HepG2 (cell line): ENCODE measurements at regions not wholly inside any gene's neighbourhood (a gene's known extent, or its start where the extent isn't known, plus 50 kb on each side); places are given as distances from the start of the nearest gene placed in this dataset.

Source experiments
- ATAC-seq: fragments of 200-7000 bp; cut with Tn5 transposase; 3 replicates; pipeline ENCODE4 v1.9.1; 2020; ENCODE audit warnings: mild to moderate bottlenecking, moderate library complexity
- BruUV-seq: library from RNA; stranded (reverse); fragments of 400-500 nt; replicated peaks from 2 replicates; lab custom pipeline; 2021; lab: Mats Ljungman, UMichigan
- CTCF ChIA-PET: fragments of 300-600 bp; formaldehyde crosslinking; extraction: SDS; loops from one replicate; lab custom pipeline; 2021; ENCODE audit warnings: low total read pairs, inconsistent platforms, low intra/inter-chr PET ratio; lab: Yijun Ruan, JAX
- POLR2A ChIA-PET: fragments of 350-600 bp; sonication (Branson Sonifier 250); formaldehyde crosslinking; loops from one replicate; lab custom pipeline; 2020; ENCODE audit warnings: antibody characterized with exemption, inconsistent platforms; lab: Yijun Ruan, JAX
- DNase-seq: peaks from one replicate; pipeline ENCODE4 v3.0.0-alpha.2; 2015; ENCODE audit warnings: low spot score
- FAIRE-seq: peaks from 3 replicates; lab custom pipeline; 2011; peaks lifted over from hg19 to GRCh38; lab: Jason Lieb, UNC
- H2AFZ ChIP-seq: one replicate; pipeline ENCODE4 v1.6.1; 2011; ENCODE audit warnings: low read length, inconsistent platforms
- H3K27ac ChIP-seq: fragments of 300-600 bp; 3 replicates; pipeline ENCODE4 v1.8.0; 2011; ENCODE audit warnings: mixed run types, mild to moderate bottlenecking, mixed read lengths, low read length, inconsistent platforms; ENCODE audit not compliant: insufficient read depth; ENCODE audit errors: extremely low read length
- H3K27me3 ChIP-seq, 2 experiments: fragments of 200-600 bp in 1 of 2; 2 replicates in 1 of 2; 3 replicates in 1 of 2; pipeline versions ENCODE4 v1.6.0 to v1.8.0; 2011; ENCODE audit warnings: low read length in 2 of 2, mild to moderate bottlenecking in 2 of 2, moderate library complexity in 2 of 2, inconsistent platforms in 1 of 2; ENCODE audit not compliant: insufficient read depth in 2 of 2, control insufficient read depth in 1 of 2
- H3K36me3 ChIP-seq, 2 experiments: fragments of 200-600 bp in 1 of 2; replicated peaks in 1 of 2; 2 replicates in 1 of 2; 3 replicates in 1 of 2; pipeline versions ENCODE4 v1.5.1 to v1.8.0; 2011; ENCODE audit warnings: low read length in 2 of 2, inconsistent platforms in 1 of 2; ENCODE audit not compliant: insufficient read depth in 2 of 2, control insufficient read depth in 1 of 2
- H3K4me1 ChIP-seq: 2 replicates; pipeline ENCODE4 v1.5.1; 2012; ENCODE audit warnings: low read length, inconsistent platforms; ENCODE audit not compliant: insufficient read depth
- H3K4me2 ChIP-seq: 2 replicates; pipeline ENCODE4 v1.6.0; 2011; ENCODE audit warnings: low read depth, low read length, inconsistent platforms
- H3K4me3 ChIP-seq, 3 experiments: fragments of 200-600 bp in 1 of 3; sonication (generic), shearing (Covaris generic) in 1 of 3; replicated peaks in 1 of 3; 2 replicates each; pipeline ENCODE4 v1.5.1; 2011 to 2016; ENCODE audit warnings: low read length in 3 of 3, inconsistent platforms in 2 of 3, low read depth in 2 of 3, mild to moderate bottlenecking in 2 of 3, control low read depth in 1 of 3, mixed read lengths in 1 of 3; ENCODE audit not compliant: insufficient read depth in 1 of 3
- H3K79me2 ChIP-seq: one replicate; pipeline ENCODE4 v1.6.1; 2011; ENCODE audit warnings: low read length, inconsistent platforms; ENCODE audit not compliant: insufficient read depth
- H3K9ac ChIP-seq: 2 replicates; pipeline ENCODE4 v1.6.0; 2011; ENCODE audit warnings: mild to moderate bottlenecking, low read depth, low read length, inconsistent platforms; ENCODE audit not compliant: insufficient read depth
- H3K9me3 ChIP-seq: 2 replicates; pipeline ENCODE4 v1.5.1; 2012; ENCODE audit warnings: mild to moderate bottlenecking, low read length
- H4K20me1 ChIP-seq: 2 replicates; pipeline ENCODE4 v1.6.0; 2011; ENCODE audit warnings: inconsistent platforms, mild to moderate bottlenecking, low read length, moderate library complexity; ENCODE audit not compliant: insufficient read depth
- HINFP ChIP-seq: sonication (generic); formaldehyde crosslinking; IDR thresholded peaks from 2 replicates; pipeline ENCODE4 v1.4.0; 2020; ENCODE audit warnings: low read depth, mild to moderate bottlenecking, missing genetic modification reagents
- HOMEZ ChIP-seq: IDR thresholded peaks from 2 replicates; pipeline ENCODE4 v1.6.1; 2016; ENCODE audit warnings: low read depth
- KAT8 ChIP-seq: IDR thresholded peaks from 2 replicates; pipeline ENCODE4 v1.6.1; 2016; ENCODE audit warnings: missing genetic modification reagents, missing compliant biosample characterization
- SRSF4 ChIP-seq: fragments of 200-400 bp; formaldehyde crosslinking; IDR thresholded peaks from one replicate; pipeline ENCODE4 v1.6.1; 2018; ENCODE audit warnings: mild to moderate bottlenecking, low read depth, low read length, moderate library complexity; ENCODE audit not compliant: poor library complexity, severe bottlenecking
- ZBTB26 ChIP-seq: IDR thresholded peaks from 2 replicates; pipeline ENCODE4 v1.6.1; 2016; ENCODE audit warnings: missing compliant biosample characterization, missing genetic modification reagents, borderline replicate concordance
- ZBTB7B ChIP-seq: sonication (generic); formaldehyde crosslinking; IDR thresholded peaks from 2 replicates; pipeline ENCODE4 v1.4.0; 2020; ENCODE audit warnings: missing genetic modification reagents
- ZFP36L1 ChIP-seq: sonication (generic); formaldehyde crosslinking; IDR thresholded peaks from 2 replicates; pipeline ENCODE4 v1.8.0; 2022; ENCODE audit warnings: mild to moderate bottlenecking, missing genetic modification reagents, moderate library complexity
- ZNF256 ChIP-seq: sonication (generic); formaldehyde crosslinking; conservative IDR thresholded peaks from 2 replicates; pipeline ENCODE4 v1.4.0; 2020; ENCODE audit warnings: missing genetic modification reagents
- ZNF383 ChIP-seq: sonication (generic); formaldehyde crosslinking; IDR thresholded peaks from 2 replicates; pipeline ENCODE4 v1.4.0; 2020; ENCODE audit warnings: missing genetic modification reagents, mild to moderate bottlenecking, borderline replicate concordance
- ZNF777 ChIP-seq: sonication (generic); formaldehyde crosslinking; IDR thresholded peaks from 2 replicates; pipeline ENCODE4 v1.4.0; 2020; ENCODE audit warnings: missing genetic modification reagents
- WGBS: methylation state at CpG from one replicate; pipeline ENCODE4 v1.1.6; 2017; ENCODE audit warnings: low lambda C conversion rate; 5-methylcytosine and 5-hydroxymethylcytosine counted together
- in situ Hi-C: cut with HindIII; loops from 2 replicates; pipeline ENCODE4 v1.10.0; 2017; ENCODE audit warnings: low pct_unique_long_range_greater_than_20kb; ENCODE audit not compliant: extremely low pct_ligation_motif_present
- intact Hi-C: fragments of 100-400 bp; cut with micrococcal nuclease; formaldehyde crosslinking; loops from one replicate; pipeline ENCODE4 v1.10.0; 2022; ENCODE audit not compliant: unreplicated experiment
- TF ChIP-seq, protein P1 (sequence below): sonication (generic); formaldehyde crosslinking; IDR thresholded peaks from 2 replicates; pipeline ENCODE4 v1.5.0; 2020; ENCODE audit warnings: mild to moderate bottlenecking, missing genetic modification reagents

GRCh38 chr6:28659250-28659566 lies 133.5 kb downstream of the GPX5 start:
- peak overlapping the region; percentile 59 to 72 (median 65); a peak in 4 of 6 replicates for H3K4me3 ChIP-seq
- FAIRE-seq (no peak), DNase-seq (no peak), ATAC-seq (peak; percentile 26; the same call in 2 of the 3 replicates)
- H3K27ac ChIP-seq = no peak overlapping the region
- no peak overlapping the region for H3K9ac ChIP-seq
- H4K20me1 ChIP-seq = no peaks in the 10 kb centered on the region
- peaks cover 29% of the 10 kb centered on the region for H3K4me1 ChIP-seq
- in situ Hi-C loops = no loop called here
- TF ChIP-seq ZBTB26 (CRISPR knock-in tag) = peak; percentile 96
- TF ChIP-seq, protein P1, sequence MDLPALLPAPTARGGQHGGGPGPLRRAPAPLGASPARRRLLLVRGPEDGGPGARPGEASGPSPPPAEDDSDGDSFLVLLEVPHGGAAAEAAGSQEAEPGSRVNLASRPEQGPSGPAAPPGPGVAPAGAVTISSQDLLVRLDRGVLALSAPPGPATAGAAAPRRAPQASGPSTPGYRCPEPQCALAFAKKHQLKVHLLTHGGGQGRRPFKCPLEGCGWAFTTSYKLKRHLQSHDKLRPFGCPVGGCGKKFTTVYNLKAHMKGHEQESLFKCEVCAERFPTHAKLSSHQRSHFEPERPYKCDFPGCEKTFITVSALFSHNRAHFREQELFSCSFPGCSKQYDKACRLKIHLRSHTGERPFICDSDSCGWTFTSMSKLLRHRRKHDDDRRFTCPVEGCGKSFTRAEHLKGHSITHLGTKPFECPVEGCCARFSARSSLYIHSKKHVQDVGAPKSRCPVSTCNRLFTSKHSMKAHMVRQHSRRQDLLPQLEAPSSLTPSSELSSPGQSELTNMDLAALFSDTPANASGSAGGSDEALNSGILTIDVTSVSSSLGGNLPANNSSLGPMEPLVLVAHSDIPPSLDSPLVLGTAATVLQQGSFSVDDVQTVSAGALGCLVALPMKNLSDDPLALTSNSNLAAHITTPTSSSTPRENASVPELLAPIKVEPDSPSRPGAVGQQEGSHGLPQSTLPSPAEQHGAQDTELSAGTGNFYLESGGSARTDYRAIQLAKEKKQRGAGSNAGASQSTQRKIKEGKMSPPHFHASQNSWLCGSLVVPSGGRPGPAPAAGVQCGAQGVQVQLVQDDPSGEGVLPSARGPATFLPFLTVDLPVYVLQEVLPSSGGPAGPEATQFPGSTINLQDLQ (CRISPR knock-in tag) = no peak
- intact Hi-C loops = loop anchor here (2.0 to 5.0 kb wide), 2 partner anchors 16 to 72 kb away; a partner anchor contains a TSS
- H3K9me3 ChIP-seq = no peaks in the 10 kb centered on the region
- H3K79me2 ChIP-seq = no peaks in the 10 kb centered on the region
- peak overlapping the region; percentile 86 for H3K4me2 ChIP-seq
- 32% methylated on average over 2 of the region's 2 CpGs for WGBS
- POLR2A ChIA-PET = no interaction called here
- peaks cover 1 to 16% of the 10 kb centered on the region in 2 experiments; a peak in 2 of 5 replicates for H3K27me3 ChIP-seq
- H3K36me3 ChIP-seq = no peaks in the 10 kb centered on the region
- no peak overlapping the region for H2AFZ ChIP-seq
- no TSS peak for BruUV-seq
- CTCF ChIA-PET = no interaction called here

GRCh38 chr6:28661097-28661713 lies 135.5 kb downstream of the GPX5 start:
- intact Hi-C loops (no loop called here), in situ Hi-C loops (no loop called here)
- H4K20me1 ChIP-seq = no peaks in the 10 kb centered on the region
- WGBS = 46% methylated on average over 2 of the region's 2 CpGs
- no TSS peak for BruUV-seq
- H3K27me3 ChIP-seq = peaks cover 1 to 10% of the 10 kb centered on the region in 2 experiments; a peak in 2 of 5 replicates
- ATAC-seq (no peak), FAIRE-seq (no peak), DNase-seq (no peak)
- no peaks in the 10 kb centered on the region for H3K9me3 ChIP-seq
- ChIA-PET POLR2A (no interaction called here), CTCF (no interaction called here)
- H3K4me3 ChIP-seq = no peak overlapping the region
- H3K79me2 ChIP-seq = no peaks in the 10 kb centered on the region
- no peaks in the 10 kb centered on the region for H3K36me3 ChIP-seq
- no peak overlapping the region for H3K27ac ChIP-seq
- H3K4me2 ChIP-seq = no peak overlapping the region
- no peak overlapping the region for H3K9ac ChIP-seq
- no peak overlapping the region for H2AFZ ChIP-seq
- peaks cover 29% of the 10 kb centered on the region for H3K4me1 ChIP-seq
- TF ChIP-seq ZNF777 = no peak
- no peak for TF ChIP-seq KAT8
- TF ChIP-seq ZNF383 = no peak
- TF ChIP-seq ZNF256 = no peak
- no peak for TF ChIP-seq SRSF4
- TF ChIP-seq ZBTB7B (CRISPR knock-in tag) = no peak
- no peak for TF ChIP-seq ZFP36L1 (CRISPR knock-in tag)
- TF ChIP-seq HINFP = no peak
- TF ChIP-seq HOMEZ (CRISPR knock-in tag) = no peak
